ENCODE measurements at regions not wholly inside any gene's neighbourhood (a gene's known extent, or its start where the extent isn't known, plus 50 kb on each side); places are given as distances from the start of the nearest gene placed in this dataset.

GRCh38 chr14:76589246-76589645, 172.0 kb upstream of the VASH1 start:
- H3K36me3 Mint-ChIP-seq: no peaks in the 10 kb centered on the region
- peaks cover 3% of the 10 kb centered on the region for H3K27me3 Mint-ChIP-seq
- H3K4me1 Mint-ChIP-seq: no peaks in the 10 kb centered on the region
- no peak overlapping the region for H3K27ac Mint-ChIP-seq
- H3K4me3 Mint-ChIP-seq: no peak overlapping the region
- no peaks in the 10 kb centered on the region for H3K9me3 Mint-ChIP-seq

GRCh38 chr14:76591266-76591665, 170.0 kb upstream of the VASH1 start:
- no peak overlapping the region for H3K27ac Mint-ChIP-seq
- no peaks in the 10 kb centered on the region for H3K36me3 Mint-ChIP-seq
- no peaks in the 10 kb centered on the region for H3K9me3 Mint-ChIP-seq
- peaks cover 5% of the 10 kb centered on the region for H3K27me3 Mint-ChIP-seq
- no peaks in the 10 kb centered on the region for H3K4me1 Mint-ChIP-seq
- H3K4me3 Mint-ChIP-seq: no peak overlapping the region

- no peaks in the 10 kb centered on the region for H3K4me1 Mint-ChIP-seq
These were observed 166.0 kb upstream of the VASH1 start for GRCh38 chr14:76595266-76595665.

GRCh38 chr14:76597387-76597786, 163.9 kb upstream of the VASH1 start:
- Mint-ChIP-seq H3K9me3 (peaks cover 8% of the 10 kb centered on the region), H3K27ac (no peak overlapping the region), H3K36me3 (no peaks in the 10 kb centered on the region), H3K27me3 (peaks cover 3% of the 10 kb centered on the region), H3K4me1 (no peaks in the 10 kb centered on the region), H3K4me3 (no peak overlapping the region)

More at GRCh38 chr14:76595266-76595665, 166.0 kb upstream of the VASH1 start:
- Mint-ChIP-seq H3K27ac (no peak overlapping the region), H3K4me3 (no peak overlapping the region), H3K9me3 (no peaks in the 10 kb centered on the region), H3K27me3 (peaks cover 6% of the 10 kb centered on the region), H3K36me3 (no peaks in the 10 kb centered on the region)

- Mint-ChIP-seq H3K9me3 (peaks cover 8% of the 10 kb centered on the region), H3K4me3 (no peak overlapping the region), H3K36me3 (no peaks in the 10 kb centered on the region), H3K27ac (no peak overlapping the region), H3K27me3 (peaks cover 6% of the 10 kb centered on the region), H3K4me1 (no peaks in the 10 kb centered on the region)
These were observed 162.1 kb upstream of the VASH1 start for GRCh38 chr14:76599141-76599540.

GRCh38 chr14:76599559-76600287, 161.5 kb upstream of the VASH1 start:
- no peak overlapping the region for H3K4me3 Mint-ChIP-seq
- peaks cover 4% of the 10 kb centered on the region for H3K27me3 Mint-ChIP-seq
- no peak overlapping the region for H3K27ac Mint-ChIP-seq
- no peaks in the 10 kb centered on the region for H3K4me1 Mint-ChIP-seq
- no peaks in the 10 kb centered on the region for H3K36me3 Mint-ChIP-seq
- peaks cover 8% of the 10 kb centered on the region for H3K9me3 Mint-ChIP-seq

GRCh38 chr14:76603713-76604112, 157.6 kb upstream of the VASH1 start:
- H3K9me3 Mint-ChIP-seq: peaks cover 8% of the 10 kb centered on the region
- no peak overlapping the region for H3K4me3 Mint-ChIP-seq

GRCh38 chr14:76607510-76607909, 153.8 kb upstream of the VASH1 start:
- no peaks in the 10 kb centered on the region for H3K9me3 Mint-ChIP-seq
- no peak overlapping the region for H3K27ac Mint-ChIP-seq
- H3K4me3 Mint-ChIP-seq: no peak overlapping the region
- peaks cover 9% of the 10 kb centered on the region for H3K27me3 Mint-ChIP-seq
- no peaks in the 10 kb centered on the region for H3K36me3 Mint-ChIP-seq
- H3K4me1 Mint-ChIP-seq: no peaks in the 10 kb centered on the region

More at GRCh38 chr14:76603713-76604112, 157.6 kb upstream of the VASH1 start:
- Mint-ChIP-seq H3K27me3 (peaks cover 6% of the 10 kb centered on the region), H3K36me3 (no peaks in the 10 kb centered on the region), H3K27ac (no peak overlapping the region), H3K4me1 (no peaks in the 10 kb centered on the region)

GRCh38 chr14:76612654-76613053, 148.6 kb upstream of the VASH1 start:
- H3K4me1 Mint-ChIP-seq: no peaks in the 10 kb centered on the region
- H3K27ac Mint-ChIP-seq: no peak overlapping the region
- H3K9me3 Mint-ChIP-seq: peaks cover 5% of the 10 kb centered on the region
- no peaks in the 10 kb centered on the region for H3K36me3 Mint-ChIP-seq
- H3K27me3 Mint-ChIP-seq: peaks cover 5% of the 10 kb centered on the region
- no peak overlapping the region for H3K4me3 Mint-ChIP-seq

GRCh38 chr14:76613616-76614015, 147.7 kb upstream of the VASH1 start:
- Mint-ChIP-seq H3K4me3 (no peak overlapping the region), H3K27ac (no peak overlapping the region), H3K27me3 (peaks cover 3% of the 10 kb centered on the region), H3K4me1 (no peaks in the 10 kb centered on the region), H3K9me3 (peaks cover 6% of the 10 kb centered on the region), H3K36me3 (no peaks in the 10 kb centered on the region)

- Mint-ChIP-seq H3K27ac (no peak overlapping the region), H3K4me1 (no peaks in the 10 kb centered on the region), H3K9me3 (peaks cover 6% of the 10 kb centered on the region), H3K36me3 (no peaks in the 10 kb centered on the region), H3K4me3 (no peak overlapping the region), H3K27me3 (peaks cover 3% of the 10 kb centered on the region)
These were observed 145.9 kb upstream of the VASH1 start for GRCh38 chr14:76615331-76615730.

GRCh38 chr14:76617440-76617839, 143.8 kb upstream of the VASH1 start:
- H3K27me3 Mint-ChIP-seq: peaks cover 3% of the 10 kb centered on the region
- no peak overlapping the region for H3K27ac Mint-ChIP-seq
- peaks cover 6% of the 10 kb centered on the region for H3K9me3 Mint-ChIP-seq
- H3K36me3 Mint-ChIP-seq: no peaks in the 10 kb centered on the region
- H3K4me1 Mint-ChIP-seq: no peaks in the 10 kb centered on the region
- H3K4me3 Mint-ChIP-seq: no peak overlapping the region

- H3K4me1 Mint-ChIP-seq: no peaks in the 10 kb centered on the region
- no peak overlapping the region for H3K4me3 Mint-ChIP-seq
- no peaks in the 10 kb centered on the region for H3K36me3 Mint-ChIP-seq
- H3K27me3 Mint-ChIP-seq: peaks cover 8% of the 10 kb centered on the region
- peaks cover 5% of the 10 kb centered on the region for H3K9me3 Mint-ChIP-seq
- no peak overlapping the region for H3K27ac Mint-ChIP-seq
These were observed 124.7 kb upstream of the VASH1 start for GRCh38 chr14:76636602-76637001.

- Mint-ChIP-seq H3K27ac (no peak overlapping the region), H3K9me3 (peaks cover 5% of the 10 kb centered on the region), H3K4me3 (no peak overlapping the region), H3K27me3 (peaks cover 18% of the 10 kb centered on the region), H3K36me3 (no peaks in the 10 kb centered on the region), H3K4me1 (no peaks in the 10 kb centered on the region)
These were observed 122.4 kb upstream of the VASH1 start for GRCh38 chr14:76638841-76639240.

- Mint-ChIP-seq H3K27me3 (peaks cover 19% of the 10 kb centered on the region), H3K4me3 (no peak overlapping the region), H3K9me3 (peaks cover 5% of the 10 kb centered on the region), H3K4me1 (no peaks in the 10 kb centered on the region), H3K36me3 (no peaks in the 10 kb centered on the region), H3K27ac (no peak overlapping the region)
These were observed 121.5 kb upstream of the VASH1 start for GRCh38 chr14:76639606-76640229.

GRCh38 chr14:76640923-76641395, 120.3 kb upstream of the VASH1 start:
- peaks cover 5% of the 10 kb centered on the region for H3K9me3 Mint-ChIP-seq
- no peaks in the 10 kb centered on the region for H3K36me3 Mint-ChIP-seq
- H3K4me1 Mint-ChIP-seq: no peaks in the 10 kb centered on the region
- no peak overlapping the region for H3K27ac Mint-ChIP-seq
- H3K4me3 Mint-ChIP-seq: no peak overlapping the region
- peaks cover 19% of the 10 kb centered on the region for H3K27me3 Mint-ChIP-seq

Measured in activated naive CD4-positive, alpha-beta T cell treated with anti-CD3 and anti-CD28 coated beads, Interleukin-2, amount 50 U/mL, for 24 hours (primary cell).